GM19395 (cell line): ENCODE measurements at regions not wholly inside any gene's neighbourhood (a gene's known extent, or its start where the extent isn't known, plus 50 kb on each side); places are given as distances from the start of the nearest gene placed in this dataset.
A peak's percentile ranks its signal among the peaks of the same experiment; 100 is the strongest.

ENCODE experiments used
- ATAC-seq: cut with Tn5 transposase; IDR thresholded peaks from one replicate; pipeline ENCODE4 v1.9.1; 2021; ENCODE audit warnings: mild to moderate bottlenecking, moderate library complexity; ENCODE audit not compliant: unreplicated experiment

DNA sequence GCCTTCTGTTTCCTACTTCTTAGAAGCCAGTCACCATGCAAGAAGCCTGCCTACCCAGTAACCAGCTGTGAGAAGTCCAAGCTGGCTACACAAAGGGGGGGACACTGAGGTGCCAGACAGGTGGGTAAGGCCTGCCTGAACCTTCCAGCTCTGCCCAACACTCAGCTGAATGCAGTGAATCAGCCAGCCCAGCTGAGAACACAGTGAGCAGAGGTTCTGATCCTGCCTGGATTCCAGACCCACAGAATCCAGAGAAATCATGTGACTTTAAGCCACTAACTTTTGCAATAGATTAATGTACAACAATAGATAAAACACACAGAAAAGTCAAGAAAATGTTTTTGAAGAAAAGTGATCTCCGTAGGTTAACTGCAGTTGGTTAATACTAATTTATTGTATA, 151.7 kb downstream of the EFNB2 start:
- no peak for ATAC-seq

DNA sequence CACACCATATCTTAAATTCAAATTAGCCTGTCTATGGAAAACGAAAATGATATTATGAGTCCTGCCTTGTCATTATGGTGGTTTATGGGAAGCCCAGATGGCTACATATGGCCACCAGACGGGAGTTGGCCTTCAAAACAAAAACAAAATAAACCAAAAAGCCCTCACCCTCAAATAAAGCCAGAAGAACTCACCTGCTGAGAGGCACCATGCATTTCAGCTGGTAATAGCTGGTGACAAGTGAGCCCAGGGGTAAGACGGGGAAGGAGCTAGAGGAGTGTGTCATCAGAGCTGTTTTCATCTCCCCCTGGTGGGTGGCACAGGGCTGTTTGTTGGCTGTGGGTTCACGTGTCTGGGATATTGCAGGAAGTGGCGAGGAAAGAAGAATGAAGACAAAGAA, 152.9 kb downstream of the EFNB2 start:
- ATAC-seq: no peak

DNA sequence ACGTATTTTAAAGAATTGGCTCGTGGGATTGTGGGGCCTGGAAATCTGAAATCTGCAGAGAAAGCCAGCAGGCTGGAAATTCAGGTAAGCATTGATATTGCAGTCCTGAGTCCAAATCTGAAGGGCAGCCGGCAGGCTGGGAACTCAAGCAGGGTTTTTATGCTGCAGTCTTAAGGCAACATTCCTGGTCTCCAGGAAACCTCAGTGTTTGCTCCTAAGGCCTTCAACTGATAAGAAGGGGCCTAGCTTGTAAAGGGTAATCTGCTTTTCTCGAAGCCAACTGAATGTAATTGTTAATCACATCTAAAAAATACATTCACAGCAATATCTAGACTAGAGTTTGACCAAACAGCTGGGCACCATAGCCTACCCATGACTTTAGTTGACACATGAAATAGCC, 154.4 kb downstream of the EFNB2 start:
- no peak for ATAC-seq

DNA sequence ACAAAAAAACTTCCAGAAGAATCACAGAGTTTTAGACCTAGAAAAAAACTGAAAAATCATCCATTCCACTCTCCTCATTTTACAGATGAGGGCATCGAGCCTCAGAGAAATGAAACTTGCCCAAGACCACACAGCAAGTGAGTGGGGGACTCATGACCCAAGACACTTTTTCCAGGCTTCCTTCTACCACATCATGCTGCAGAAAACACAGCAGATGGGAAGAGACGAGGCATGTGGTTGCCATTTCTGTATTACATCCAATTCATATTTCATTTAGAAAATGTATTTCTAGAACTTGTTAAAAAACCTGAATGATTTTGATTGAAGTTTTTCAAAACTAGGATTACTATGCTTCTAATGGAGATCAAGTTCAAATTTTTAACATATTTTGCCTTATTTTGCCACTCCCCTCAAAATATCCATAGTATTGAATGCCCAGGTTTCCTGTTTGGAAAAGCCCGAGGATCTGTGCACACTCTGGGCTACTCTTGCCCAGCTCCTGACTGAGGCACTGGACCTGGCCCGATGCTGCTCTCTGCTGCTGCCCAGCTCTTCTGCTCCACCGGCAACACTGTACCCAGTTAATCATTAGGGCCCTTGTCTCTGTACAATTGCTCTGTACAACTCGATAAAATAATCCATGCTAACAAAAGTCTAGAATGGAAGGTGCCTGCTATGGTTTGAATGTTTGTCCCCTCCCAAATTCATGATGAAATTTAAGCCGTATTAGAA, 157.4 kb downstream of the EFNB2 start:
- ATAC-seq: no peak

DNA sequence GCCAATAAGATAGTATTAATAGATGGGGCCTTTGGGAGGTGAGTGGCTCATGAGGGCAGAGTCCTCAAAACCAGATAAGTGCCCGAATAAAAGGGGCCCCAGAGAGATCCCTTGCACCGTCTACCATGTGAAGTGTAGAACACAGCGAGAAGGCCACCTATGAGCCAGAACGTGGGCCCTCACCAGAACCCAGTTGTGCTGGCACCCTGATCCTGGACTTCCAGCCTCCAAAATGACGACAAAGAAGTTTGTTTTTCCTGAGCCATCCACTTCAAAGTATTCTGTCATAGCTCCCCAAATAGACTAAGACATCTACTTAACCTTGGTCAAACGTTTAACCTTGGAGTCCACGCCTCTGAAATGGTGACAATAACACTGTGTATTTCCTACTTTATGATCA, 158.1 kb downstream of the EFNB2 start:
- no peak for ATAC-seq

DNA sequence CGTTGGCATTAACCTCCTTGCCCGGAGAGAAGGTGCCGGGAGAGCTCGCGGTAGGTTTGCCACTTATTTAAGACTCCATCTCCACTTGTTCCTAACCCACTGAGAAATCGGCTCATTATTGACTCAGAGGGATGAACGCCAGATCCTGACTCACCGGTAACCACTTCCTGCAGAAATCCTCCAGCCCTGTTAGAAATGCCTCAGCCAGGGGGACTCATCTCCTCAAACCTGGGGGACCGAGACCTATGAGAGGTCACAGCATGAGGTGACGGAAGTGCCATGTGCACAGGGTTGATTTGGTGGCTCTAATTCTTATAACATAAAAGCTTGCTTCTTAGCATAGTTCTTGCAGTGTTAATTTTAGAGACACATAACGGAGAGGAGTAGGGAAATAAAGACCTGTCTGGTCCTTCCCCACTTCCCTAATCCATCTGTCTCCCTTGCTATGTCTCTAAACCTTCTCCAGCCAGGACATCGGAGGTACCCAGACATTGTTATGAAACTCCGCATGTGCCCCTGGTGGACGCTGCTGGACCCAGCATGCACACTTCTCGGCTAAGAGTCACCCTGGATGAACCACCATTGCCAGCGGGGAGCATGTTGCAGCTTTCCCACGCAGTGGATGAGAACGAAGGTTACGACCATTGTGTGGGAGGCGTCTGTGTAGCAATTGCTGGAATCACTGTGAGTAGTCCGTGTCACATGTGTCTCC, 158.9 kb downstream of the EFNB2 start:
- ATAC-seq: no peak

DNA sequence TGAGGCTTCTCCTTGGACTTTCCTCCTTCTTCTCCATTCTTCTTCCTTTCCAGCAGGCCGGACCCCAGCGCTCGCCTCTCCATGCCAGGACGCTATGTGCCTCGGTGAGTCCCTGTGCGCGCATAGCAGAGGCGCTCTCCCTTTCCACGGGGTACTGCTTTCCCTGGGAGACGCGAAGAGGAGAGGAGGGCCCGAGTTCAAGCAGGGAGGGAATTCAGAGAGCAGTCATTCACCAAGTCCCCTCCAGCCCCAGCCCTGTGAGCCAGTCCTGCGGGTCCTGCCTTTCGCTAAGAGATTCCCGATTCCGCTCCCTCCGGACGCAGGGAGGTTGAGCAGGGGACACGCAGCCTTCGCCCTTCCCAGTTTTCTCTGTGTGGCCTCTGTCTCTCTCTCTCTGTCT, 160.4 kb downstream of the EFNB2 start:
- no peak for ATAC-seq

DNA sequence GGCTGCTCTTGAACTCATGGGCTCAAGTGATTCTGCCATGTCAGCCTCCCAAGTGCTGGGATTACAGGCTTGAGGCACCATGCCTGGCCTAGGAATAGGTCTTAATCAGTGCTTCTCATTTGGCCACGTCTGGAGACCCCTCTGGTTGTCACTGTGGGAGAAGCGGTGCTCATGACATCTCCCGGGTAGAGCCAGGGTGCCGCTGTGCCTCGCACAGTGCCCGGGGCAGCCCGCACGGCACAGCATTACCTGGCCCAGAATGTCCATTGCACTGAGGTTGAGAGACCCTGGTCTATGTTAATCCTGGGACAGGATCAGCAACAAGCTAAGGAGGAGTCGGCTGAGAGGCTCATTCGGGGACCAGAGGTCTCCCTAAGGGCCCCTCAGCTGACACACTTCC, 160.8 kb downstream of the EFNB2 start:
- ATAC-seq: no peak

DNA sequence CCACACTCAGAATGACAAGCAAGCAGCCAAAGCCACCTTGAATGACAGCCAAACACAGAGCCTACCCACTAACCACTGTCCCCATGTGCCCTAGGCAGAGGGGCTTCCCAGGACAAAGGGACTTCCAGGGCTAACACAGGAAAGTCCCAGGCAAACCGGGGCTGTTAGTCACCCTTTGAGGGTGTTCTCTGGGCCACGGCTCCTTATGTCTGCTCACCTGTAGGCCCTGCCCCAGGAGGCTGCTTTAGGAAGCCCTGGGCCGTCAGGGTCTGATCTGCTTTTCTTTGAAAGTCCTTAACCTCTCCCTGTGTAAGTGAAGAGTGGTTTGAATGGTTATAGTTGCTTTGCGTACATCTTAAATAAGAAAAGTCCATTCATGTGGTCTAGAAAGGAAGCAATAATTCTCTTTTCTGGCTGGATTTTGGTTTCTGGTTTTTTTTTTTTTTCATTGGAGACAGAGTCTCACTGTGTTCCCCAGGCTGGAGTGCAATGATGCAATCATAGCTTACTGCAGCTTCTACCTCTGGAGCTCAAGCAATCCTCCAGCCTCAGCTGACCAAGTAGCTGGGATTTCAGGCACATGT, 161.4 kb downstream of the EFNB2 start:
- peak; percentile 50 for ATAC-seq

DNA sequence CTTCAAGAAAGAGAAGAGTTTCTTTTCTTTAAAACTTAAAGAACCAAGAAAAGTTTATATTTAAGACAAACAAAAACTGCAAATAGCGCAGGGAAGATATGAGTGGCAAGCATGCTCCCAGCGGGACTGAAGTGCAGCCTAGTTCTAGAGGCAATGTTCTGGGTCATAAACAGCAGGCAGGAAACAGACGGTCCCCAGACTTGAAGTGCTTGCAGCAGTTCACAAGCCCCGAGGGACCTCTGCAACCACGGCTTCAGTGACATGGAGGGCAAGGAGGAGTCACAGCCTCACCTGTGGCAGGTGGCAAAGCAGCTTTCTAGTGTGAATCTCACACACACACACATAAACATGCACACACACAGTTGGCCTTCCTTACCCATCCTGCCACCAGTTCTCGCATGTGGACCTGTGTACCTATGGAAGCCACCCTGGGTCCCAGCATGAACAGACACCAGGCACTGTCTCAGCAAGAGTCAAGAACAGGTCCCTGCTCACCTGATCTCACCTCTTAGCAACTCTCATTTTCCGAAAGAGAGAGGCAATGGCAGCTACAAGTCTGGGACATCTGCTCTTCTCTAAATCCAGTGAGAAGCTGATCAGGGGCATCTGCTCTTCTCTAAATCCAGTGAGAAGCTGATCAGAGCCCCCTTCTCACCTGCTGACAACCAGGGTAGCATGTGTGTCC, 162.0 kb downstream of the EFNB2 start:
- peak; percentile 68 for ATAC-seq

DNA sequence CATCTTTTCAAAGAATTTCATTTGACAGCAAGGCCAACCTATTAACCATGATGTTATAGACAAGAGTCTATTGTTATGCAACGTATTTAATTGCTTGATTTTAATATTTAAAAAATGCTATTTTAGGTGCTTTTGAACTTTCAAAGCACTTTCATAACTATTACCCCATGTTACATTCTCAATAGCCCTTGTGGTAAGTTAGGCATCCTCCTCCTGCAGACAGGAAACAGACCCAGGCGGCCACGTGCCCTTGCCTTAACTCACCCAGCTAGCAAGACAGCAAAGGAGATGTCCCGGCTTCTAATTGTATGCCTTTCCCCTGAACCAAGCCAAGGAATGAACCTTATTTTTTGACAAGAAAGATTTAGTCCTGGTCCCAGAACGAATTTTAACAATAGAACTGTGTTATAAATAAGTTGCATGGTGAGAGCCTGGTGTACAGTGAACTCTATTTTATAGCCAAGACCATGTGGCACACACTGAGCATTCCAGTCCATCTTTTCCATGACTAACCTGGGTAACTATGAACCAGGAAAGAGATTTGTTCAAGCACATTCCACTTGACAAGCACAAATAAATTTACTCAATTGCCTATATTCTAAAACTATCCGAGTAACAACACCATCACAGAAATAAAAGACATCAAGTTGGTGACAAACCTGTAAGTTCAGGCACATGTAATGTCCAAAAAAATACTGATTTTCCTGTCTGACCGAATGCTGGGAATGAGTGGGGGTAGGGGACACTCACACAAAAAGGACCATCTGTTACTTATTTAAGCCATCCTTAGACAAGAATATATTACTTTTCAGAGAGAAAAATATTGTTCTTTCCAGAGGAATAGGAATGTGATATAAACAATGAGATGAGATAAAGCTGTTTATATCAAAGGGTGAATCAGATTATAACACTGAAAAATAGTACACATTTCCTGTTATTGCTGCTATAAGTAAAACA, 163.0 kb downstream of the EFNB2 start:
- ATAC-seq: peak; percentile 49

DNA sequence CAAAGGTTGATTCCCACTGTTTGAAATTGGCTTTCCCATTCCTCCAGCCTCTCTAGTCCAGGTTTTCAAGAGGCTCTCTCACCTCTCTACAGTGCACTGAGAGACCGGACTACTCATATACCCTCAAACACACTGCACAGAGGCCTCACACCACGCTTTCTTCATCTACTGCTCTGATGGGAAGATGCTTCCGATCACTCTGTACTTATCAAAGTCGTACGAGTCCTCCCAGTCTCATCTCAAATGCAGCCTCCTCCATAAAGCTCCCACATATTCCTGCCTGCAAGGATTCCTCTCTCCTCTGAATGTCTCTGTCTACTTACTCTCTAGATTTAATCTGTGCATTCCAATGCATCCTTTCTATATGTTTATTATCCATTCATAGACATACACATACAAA, 164.4 kb downstream of the EFNB2 start:
- no peak for ATAC-seq

DNA sequence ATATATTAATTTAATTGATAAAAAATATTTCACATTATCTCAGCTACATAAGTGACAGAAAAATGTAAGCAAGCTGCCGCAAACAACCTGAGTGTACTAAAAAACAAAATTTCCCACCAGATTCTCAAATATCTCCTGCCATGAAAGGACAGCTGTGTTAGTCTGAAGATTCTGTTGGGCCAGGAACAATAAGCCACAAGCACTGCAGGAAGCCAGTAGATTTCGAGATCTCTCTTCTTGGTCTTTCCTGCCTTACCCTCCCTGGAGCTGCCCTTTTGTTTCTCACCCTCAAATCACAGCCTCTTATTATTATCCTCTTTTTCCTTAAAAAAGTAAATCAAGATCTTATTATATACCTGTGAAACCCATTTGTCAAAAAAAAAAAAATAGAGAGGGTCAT, 165.6 kb downstream of the EFNB2 start:
- no peak for ATAC-seq

DNA sequence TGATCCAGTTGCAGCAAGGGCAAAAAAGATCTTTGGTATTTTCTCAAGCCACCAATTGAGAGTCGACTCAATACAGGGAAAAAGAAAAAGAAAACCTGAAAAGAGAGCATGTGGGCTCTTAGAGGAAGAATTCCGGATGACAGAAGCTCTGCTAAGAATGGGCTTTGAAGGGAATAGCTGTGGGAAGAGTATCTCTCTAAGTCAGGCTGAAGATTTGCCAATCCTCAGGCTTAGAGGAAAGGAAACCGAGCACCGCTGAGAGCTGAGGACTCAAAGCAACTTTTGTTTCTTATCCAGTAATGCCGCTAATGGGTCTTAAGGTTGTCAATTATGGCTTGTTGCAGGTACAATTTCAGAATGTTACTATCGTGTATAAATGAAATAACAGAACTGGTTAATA, 166.4 kb downstream of the EFNB2 start:
- ATAC-seq: no peak

DNA sequence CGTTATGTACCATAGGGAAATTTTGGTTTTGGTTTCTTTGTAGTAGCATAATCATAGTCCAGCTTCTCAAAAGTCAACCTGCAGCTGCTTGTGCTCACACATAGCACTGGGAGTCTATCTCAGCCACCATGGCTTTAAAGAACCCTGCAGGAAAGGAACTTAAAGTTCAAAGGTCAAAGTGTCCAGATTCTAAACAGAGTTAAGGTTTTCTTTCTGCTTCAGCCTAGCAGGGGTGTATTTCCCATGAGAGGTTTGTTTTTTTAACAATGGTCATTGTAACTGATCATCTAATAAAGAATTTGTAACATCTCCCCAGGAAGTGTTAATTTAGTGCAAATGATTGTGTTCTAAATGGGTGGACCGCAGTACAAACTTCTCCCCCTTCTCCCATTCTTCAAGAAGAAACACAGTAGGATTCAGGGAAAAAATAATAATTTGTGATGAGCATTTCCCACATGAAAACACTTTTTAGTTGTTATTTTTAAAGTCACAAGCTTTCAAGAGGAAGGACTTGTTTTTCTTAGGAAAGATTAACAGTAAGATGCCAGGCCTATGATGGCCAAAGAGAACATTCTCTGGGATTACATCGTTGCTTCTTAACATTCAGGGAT, 168.0 kb downstream of the EFNB2 start:
- no peak for ATAC-seq

DNA sequence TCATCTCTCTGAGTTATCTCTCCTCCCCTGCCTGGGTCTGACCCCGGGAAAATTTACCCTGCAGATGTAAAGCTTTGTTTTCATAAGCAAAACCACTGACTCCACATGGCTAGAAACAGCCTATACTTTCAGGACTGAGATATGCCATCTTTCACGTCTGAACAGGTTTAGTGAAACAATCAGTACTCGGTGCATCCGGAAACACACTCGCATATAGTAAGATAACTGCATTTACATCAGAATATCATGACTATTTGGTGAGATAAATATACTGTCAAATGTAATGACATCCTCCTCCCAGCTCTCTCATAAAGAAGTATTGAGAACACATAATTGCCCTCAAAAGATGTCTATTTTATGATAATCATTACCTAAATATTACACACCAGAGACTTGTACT, 172.8 kb downstream of the EFNB2 start:
- no peak for ATAC-seq

DNA sequence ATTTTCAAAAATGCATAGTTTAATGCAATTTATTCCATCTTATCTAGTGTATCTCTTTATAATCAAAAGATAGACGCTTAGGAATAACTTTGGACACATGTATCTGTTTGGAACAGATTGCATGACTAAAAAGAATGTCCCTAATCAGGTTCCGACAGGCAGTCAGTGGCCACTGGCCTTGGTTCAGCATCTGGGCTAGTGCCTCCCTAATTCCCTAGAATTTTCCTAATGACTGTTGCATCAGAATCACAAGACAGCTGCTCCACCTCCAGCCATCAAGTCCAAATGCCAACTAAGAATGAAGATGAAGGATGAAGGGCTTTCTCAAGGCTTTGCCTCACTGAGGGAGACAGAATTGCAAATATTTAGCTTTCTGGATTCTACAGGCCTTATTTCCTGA, 173.8 kb downstream of the EFNB2 start:
- no peak for ATAC-seq

DNA sequence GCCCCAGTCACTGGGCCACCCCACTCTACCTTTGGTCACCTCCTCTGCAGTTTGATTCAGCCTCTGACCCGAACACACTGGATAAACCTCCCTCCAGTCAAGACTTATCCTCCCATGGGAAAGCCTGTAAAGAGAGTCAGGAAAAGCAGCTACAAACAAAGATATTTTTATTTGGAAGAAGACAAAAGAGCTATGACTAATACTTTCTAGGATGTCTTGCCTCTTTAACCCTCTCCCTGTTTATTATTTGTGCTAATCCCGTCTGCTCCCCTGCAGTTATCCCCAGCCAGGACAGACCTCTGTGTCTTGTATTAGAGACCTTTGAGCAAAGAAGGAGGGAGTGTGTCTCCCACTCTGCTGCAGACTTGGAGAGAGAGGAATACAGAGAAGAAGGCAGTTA, 178.3 kb downstream of the EFNB2 start:
- ATAC-seq: no peak

DNA sequence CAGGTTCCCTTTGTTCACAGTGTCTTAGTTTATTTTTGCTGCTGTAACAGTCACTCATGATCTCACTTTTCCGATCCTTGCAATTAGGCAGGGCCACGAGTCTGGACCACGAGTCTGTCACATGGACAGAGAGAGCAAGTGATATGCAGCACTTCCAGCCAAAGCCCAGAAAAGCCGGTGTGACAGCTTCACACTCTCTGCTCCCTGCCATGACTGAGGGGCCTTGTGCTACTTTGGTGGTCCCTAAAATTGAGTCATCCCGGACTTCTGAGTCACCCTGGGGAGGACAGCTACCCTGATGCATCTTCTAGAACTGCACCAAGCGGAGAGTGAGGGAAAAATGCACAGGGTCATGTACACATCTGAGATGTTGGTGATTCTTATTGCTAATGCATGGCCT, 179.6 kb downstream of the EFNB2 start:
- ATAC-seq: no peak

DNA sequence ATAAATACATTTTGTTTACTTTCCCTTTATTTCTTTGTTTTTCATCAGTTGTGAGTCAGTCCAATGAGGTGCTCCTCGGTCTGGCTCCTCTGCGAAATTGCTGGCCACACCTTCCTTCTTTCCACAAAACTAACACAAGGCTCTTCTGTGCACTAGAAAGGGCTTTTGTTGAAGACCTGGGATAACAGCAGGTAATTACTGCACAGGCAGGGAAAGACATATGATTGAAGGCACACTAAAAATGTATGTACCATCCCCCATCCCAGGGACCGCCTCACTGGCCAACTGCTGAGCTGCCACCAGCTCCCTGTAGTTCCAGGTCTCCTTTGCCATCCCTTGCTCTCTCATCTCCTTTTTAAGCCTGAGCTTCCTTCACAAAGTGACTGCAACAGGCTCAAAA, 180.5 kb downstream of the EFNB2 start:
- no peak for ATAC-seq
